H9 (cell line): ENCODE measurements at regions not wholly inside any gene's neighbourhood (a gene's known extent, or its start where the extent isn't known, plus 50 kb on each side); places are given as distances from the start of the nearest gene placed in this dataset.

ENCODE experiments used
- DNase-seq: peaks from one replicate; pipeline ENCODE4 v3.0.0-alpha.2; 2017
- H2AFZ ChIP-seq: one replicate; pipeline ENCODE4 v1.6.1; 2013; ENCODE audit warnings: mild to moderate bottlenecking, low read length, control low read depth, moderate library complexity
- H2AK5ac ChIP-seq: 2 replicates; pipeline ENCODE4 v1.6.1; 2013; ENCODE audit warnings: low read length, control low read depth, mixed read lengths; ENCODE audit not compliant: insufficient read length
- H2BK120ac ChIP-seq: one replicate; pipeline ENCODE4 v1.6.1; 2013; ENCODE audit warnings: low read depth, mild to moderate bottlenecking, low read length, control low read depth, inconsistent platforms; ENCODE audit not compliant: poor library complexity, severe bottlenecking
- H2BK12ac ChIP-seq: 2 replicates; pipeline ENCODE4 v1.6.1; 2013; ENCODE audit warnings: low read length, control low read depth, mixed read lengths, low read depth; ENCODE audit not compliant: insufficient read length
- H2BK15ac ChIP-seq: 2 replicates; pipeline ENCODE4 v1.6.1; 2013; ENCODE audit warnings: low read depth, low read length, control low read depth
- H2BK20ac ChIP-seq: one replicate; pipeline ENCODE4 v1.6.1; 2013; ENCODE audit warnings: low read depth, mild to moderate bottlenecking, low read length, control low read depth, inconsistent platforms; ENCODE audit not compliant: poor library complexity, severe bottlenecking
- H2BK5ac ChIP-seq: 2 replicates; pipeline ENCODE4 v1.6.1; 2013; ENCODE audit warnings: low read length, control low read depth, mixed read lengths; ENCODE audit not compliant: insufficient read length
- H3K14ac ChIP-seq: 2 replicates; pipeline ENCODE4 v1.6.1; 2013; ENCODE audit warnings: low read length, control low read depth; ENCODE audit not compliant: insufficient read depth
- H3K18ac ChIP-seq: 2 replicates; pipeline ENCODE4 v1.6.1; 2013; ENCODE audit warnings: low read depth, mild to moderate bottlenecking, mixed read lengths, low read length, control low read depth; ENCODE audit not compliant: insufficient read length
- H3K23ac ChIP-seq: 2 replicates; pipeline ENCODE4 v1.6.1; 2013; ENCODE audit warnings: low read length, control low read depth, mixed read lengths, low read depth; ENCODE audit not compliant: insufficient read length
- H3K23me2 ChIP-seq: 2 replicates; pipeline ENCODE4 v1.6.1; 2013; ENCODE audit warnings: low read depth, mild to moderate bottlenecking, mixed read lengths, low read length, control low read depth; ENCODE audit not compliant: insufficient read length, poor library complexity, severe bottlenecking
- H3K27ac ChIP-seq: 2 replicates; pipeline ENCODE4 v1.5.1; 2013; ENCODE audit warnings: low read length, control low read depth, mixed read lengths, low read depth; ENCODE audit not compliant: insufficient read length
- H3K27me3 ChIP-seq: 2 replicates; pipeline ENCODE4 v1.6.1; 2013; ENCODE audit warnings: low read length, control low read depth, inconsistent platforms; ENCODE audit not compliant: insufficient read depth
- H3K4ac ChIP-seq: 2 replicates; pipeline ENCODE4 v1.6.1; 2013; ENCODE audit warnings: low read depth, mild to moderate bottlenecking, control low read depth, inconsistent platforms, low read length, moderate library complexity
- H3K4me1 ChIP-seq: 2 replicates; pipeline ENCODE4 v1.6.1; 2013; ENCODE audit warnings: low read length, control low read depth, inconsistent platforms; ENCODE audit not compliant: insufficient read depth
- H3K4me2 ChIP-seq: 2 replicates; pipeline ENCODE4 v1.6.1; 2013; ENCODE audit warnings: low read length, control low read depth, mixed read lengths; ENCODE audit not compliant: insufficient read length, insufficient read depth
- H3K56ac ChIP-seq: 2 replicates; pipeline ENCODE4 v1.6.1; 2013; ENCODE audit warnings: low read depth, mild to moderate bottlenecking, mixed read lengths, low read length, control low read depth; ENCODE audit not compliant: insufficient read length
- H3K79me1 ChIP-seq: 2 replicates; pipeline ENCODE4 v1.6.1; 2013; ENCODE audit warnings: low read depth, mild to moderate bottlenecking, moderate library complexity, low read length, control low read depth, inconsistent platforms; ENCODE audit not compliant: insufficient read depth, poor library complexity, severe bottlenecking
- H3K79me2 ChIP-seq: 2 replicates; pipeline ENCODE4 v1.6.1; 2013; ENCODE audit warnings: low read length, control low read depth, inconsistent platforms; ENCODE audit not compliant: insufficient read depth
- H3K9ac ChIP-seq: 2 replicates; pipeline ENCODE4 v1.6.1; 2013; ENCODE audit warnings: low read length, control low read depth, mixed read lengths; ENCODE audit not compliant: insufficient read length; ENCODE audit errors: extremely low read depth
- H3K9me3 ChIP-seq: one replicate; pipeline ENCODE4 v1.6.1; 2013; ENCODE audit warnings: low read depth, low read length, inconsistent platforms; ENCODE audit not compliant: control insufficient read depth
- H3T11ph ChIP-seq: one replicate; pipeline ENCODE4 v1.6.1; 2013; ENCODE audit warnings: mild to moderate bottlenecking, low read length, control low read depth, inconsistent platforms
- H4K20me1 ChIP-seq: one replicate; pipeline ENCODE4 v1.6.1; 2013; ENCODE audit not compliant: control insufficient read depth, insufficient read length, insufficient read depth
- H4K5ac ChIP-seq: 2 replicates; pipeline ENCODE4 v1.6.1; 2013; ENCODE audit warnings: low read depth, mild to moderate bottlenecking, mixed read lengths, low read length, control low read depth; ENCODE audit not compliant: insufficient read length
- H4K8ac ChIP-seq: replicated peaks from 2 replicates; pipeline ENCODE4 v1.6.1; 2013; ENCODE audit warnings: low read length, control low read depth, mixed read lengths, low read depth; ENCODE audit not compliant: insufficient read length
- H4K91ac ChIP-seq: 2 replicates; pipeline ENCODE4 v1.6.1; 2013; ENCODE audit warnings: low read depth, mild to moderate bottlenecking, moderate library complexity, mixed read lengths, low read length, control low read depth; ENCODE audit not compliant: insufficient read length
- H3K27ac Mint-ChIP-seq, 3 experiments: 2 replicates in 2 of 3; 3 replicates in 1 of 3; pipeline ENCODE4 v1.8.0; 2020 to 2021; ENCODE audit warnings: mixed read lengths in 3 of 3, mild to moderate bottlenecking in 1 of 3, moderate library complexity in 1 of 3
- H3K27me3 Mint-ChIP-seq: 2 replicates; pipeline ENCODE4 v1.8.0; 2021; ENCODE audit warnings: low read depth, mild to moderate bottlenecking, moderate library complexity, mixed read lengths
- H3K36me3 Mint-ChIP-seq, 3 experiments: 2 replicates in 2 of 3; 3 replicates in 1 of 3; pipeline ENCODE4 v1.8.0; 2020 to 2021; ENCODE audit warnings: low read depth in 3 of 3, mixed read lengths in 3 of 3; ENCODE audit not compliant: insufficient read depth in 1 of 3
- H3K4me1 Mint-ChIP-seq, 2 experiments: 2 replicates each; pipeline ENCODE4 v1.8.0; 2020; ENCODE audit warnings: mixed read lengths in 2 of 2
- H3K4me3 Mint-ChIP-seq, 2 experiments: 2 replicates in 1 of 2; 3 replicates in 1 of 2; pipeline ENCODE4 v1.8.0; 2020 to 2021; ENCODE audit warnings: mild to moderate bottlenecking in 2 of 2, mixed read lengths in 2 of 2, moderate library complexity in 1 of 2
- H3K9me3 Mint-ChIP-seq, 2 experiments: 2 replicates in 1 of 2; 3 replicates in 1 of 2; pipeline ENCODE4 v1.8.0; 2020; ENCODE audit warnings: mild to moderate bottlenecking in 2 of 2, mixed read lengths in 2 of 2, moderate library complexity in 1 of 2
- CTCF ChIP-seq: fragments of 200-600 bp; sonication (generic); conservative IDR thresholded peaks from 3 replicates; pipeline ENCODE4 v1.8.0; 2021; ENCODE audit warnings: antibody characterized with exemption, mild to moderate bottlenecking
- WGBS: extraction: QIAGEN DNeasy Blood & Tissue Kit; methylation state at CpG from one replicate; pipeline ENCODE4 v1.1.7; 2013; ENCODE audit warnings: missing lambda C conversion rate, low lambda C conversion rate, mixed read lengths; ENCODE audit not compliant: insufficient read length; ENCODE audit errors: extremely low coverage; 5-methylcytosine and 5-hydroxymethylcytosine counted together

- Histone ChIP-seq H3K79me1 (no peaks in the 10 kb centered on the region), H3K27me3 (no peaks in the 10 kb centered on the region), H3K9me3 (no peaks in the 10 kb centered on the region), H4K5ac (no peak overlapping the region), H2BK5ac (no peak overlapping the region), H3K4me1 (no peaks in the 10 kb centered on the region), H3K79me2 (no peaks in the 10 kb centered on the region), H3K18ac (no peak overlapping the region), H2BK15ac (no peak overlapping the region), H3K27ac (no peak overlapping the region), H3K4me2 (no peak overlapping the region), H3K56ac (no peak overlapping the region), H2BK120ac (no peak overlapping the region), H4K8ac (no peak overlapping the region), H3K9ac (no peak overlapping the region), H2AK5ac (no peak overlapping the region), H2AFZ (no peak overlapping the region), H3K23ac (no peak overlapping the region), H3K23me2 (no peaks in the 10 kb centered on the region), H2BK12ac (no peak overlapping the region), H4K20me1 (no peaks in the 10 kb centered on the region), H3K4ac (no peak overlapping the region), H3K14ac (no peak overlapping the region), H3T11ph (no peak overlapping the region), H4K91ac (no peak overlapping the region), H2BK20ac (no peak overlapping the region)
- no peak for DNase-seq
- H3K9me3 Mint-ChIP-seq = no peaks in the 10 kb centered on the region; a peak in 1 of 5 replicates
- no CpG with 5 or more reads among the region's 2 CpGs for WGBS
- H3K4me1 Mint-ChIP-seq = no peaks in the 10 kb centered on the region
- no peak overlapping the region for H3K4me3 Mint-ChIP-seq
- no peak overlapping the region for H3K27ac Mint-ChIP-seq
- TF ChIP-seq CTCF = no peak
- no peaks in the 10 kb centered on the region for H3K36me3 Mint-ChIP-seq
- peaks cover 5% of the 10 kb centered on the region for H3K27me3 Mint-ChIP-seq
Observed at GRCh38 chr6:84526631-84527030, 237.8 kb downstream of the TBX18 start.
